HCT116 (cell line): ENCODE measurements at regions not wholly inside any gene's neighbourhood (a gene's known extent, or its start where the extent isn't known, plus 50 kb on each side); places are given as distances from the start of the nearest gene placed in this dataset.
A peak's percentile ranks its signal among the peaks of the same experiment; 100 is the strongest.
"Not testable (repeated sequence)": the region's sequence is repeated elsewhere in the genome, so short reads cannot be mapped to it uniquely, and the experiment has no call there.

ENCODE experiments used
- ATAC-seq: fragments of 200-7000 bp; cut with Tn5 transposase; 2 replicates; pipeline ENCODE4 v1.9.1; 2020; ENCODE audit warnings: mild to moderate bottlenecking, moderate library complexity
- BruUV-seq: library from RNA; stranded (reverse); fragments of 400-500 nt; replicated peaks from 2 replicates; lab custom pipeline; 2021; lab: Mats Ljungman, UMichigan
- CTCF ChIA-PET: fragments of 300-600 bp; sonication (Branson Sonifier 250); formaldehyde crosslinking; loops from one replicate; lab custom pipeline; 2021; ENCODE audit warnings: antibody characterized with exemption; lab: Charles Lee
- POLR2A ChIA-PET: fragments of 300-600, 350-600 bp; sonication (Branson Sonifier 250); formaldehyde crosslinking; loops from one replicate; lab custom pipeline; 2021; ENCODE audit warnings: antibody characterized with exemption; lab: Charles Lee
- RAD21 ChIA-PET, 2 experiments: fragments of 300-600 bp; sonication (Branson Sonifier 250); formaldehyde crosslinking; loops; one replicate each; lab custom pipeline; 2023; ENCODE audit warnings: low total read pairs in 2 of 2; ENCODE audit not compliant: uncharacterized antibody in 2 of 2, unreplicated experiment in 2 of 2, low non-redundant PET in 1 of 2; lab: Charles Lee
- DNase-seq: peaks from one replicate; pipeline ENCODE4 v3.0.0-alpha.2; 2010; ENCODE audit warnings: low read depth, low spot score
- H2AFZ ChIP-seq: fragments of 200-600 bp; shearing (Covaris generic), sonication (generic); 2 replicates; pipeline ENCODE4 v1.6.1; 2017; ENCODE audit warnings: low read depth, mixed run types, mixed read lengths, antibody characterized with exemption, low read length; ENCODE audit not compliant: poor library complexity, severe bottlenecking
- H3K27ac ChIP-seq: 2 replicates; pipeline ENCODE4 v1.5.1; 2012; ENCODE audit warnings: low read depth, low read length
- H3K27me3 ChIP-seq: fragments of 200-600 bp; sonication (generic); 2 replicates; pipeline ENCODE4 v1.6.1; 2016; ENCODE audit warnings: mixed run types, low read length, mixed read lengths; ENCODE audit not compliant: insufficient read depth
- H3K36me3 ChIP-seq, 2 experiments: fragments of 200-500 bp in 1 of 2; fragments of 200-600 bp in 1 of 2; sonication (Bioruptor generic) in 1 of 2; sonication (generic) in 1 of 2; 2 replicates each; pipeline versions ENCODE4 v1.5.1 to v1.6.1; 2014 to 2016; ENCODE audit warnings: low read length in 2 of 2, inconsistent platforms in 1 of 2, mixed read lengths in 1 of 2, mixed run types in 1 of 2; ENCODE audit not compliant: insufficient read depth in 2 of 2, control insufficient read depth in 1 of 2
- H3K4me1 ChIP-seq, 2 experiments: fragments of 200-600 bp in 1 of 2; sonication (generic) in 1 of 2; 2 replicates each; pipeline versions ENCODE4 v1.5.1 to v1.6.1; 2012 to 2017; ENCODE audit warnings: low read length in 2 of 2, inconsistent platforms in 1 of 2, mild to moderate bottlenecking in 1 of 2, mixed read lengths in 1 of 2, mixed run types in 1 of 2, moderate library complexity in 1 of 2; ENCODE audit not compliant: insufficient read depth in 2 of 2, control insufficient read depth in 1 of 2
- H3K4me2 ChIP-seq: fragments of 200-600 bp; sonication (generic); 2 replicates; pipeline ENCODE4 v1.6.1; 2017; ENCODE audit warnings: mixed run types, low read length, mixed read lengths
- H3K4me3 ChIP-seq, 2 experiments: fragments of 200-600 bp in 1 of 2; sonication (generic) in 1 of 2; replicated peaks in 1 of 2; 2 replicates each; pipeline ENCODE4 v1.5.1; 2011 to 2016; ENCODE audit warnings: low read length in 2 of 2, control low read depth in 1 of 2, low read depth in 1 of 2, mild to moderate bottlenecking in 1 of 2, mixed read lengths in 1 of 2, mixed run types in 1 of 2
- H3K79me2 ChIP-seq: fragments of 200-600 bp; sonication (generic); 2 replicates; pipeline ENCODE4 v1.6.1; 2017; ENCODE audit warnings: mild to moderate bottlenecking, mixed run types, low read length, moderate library complexity, mixed read lengths; ENCODE audit not compliant: insufficient read depth
- H3K9ac ChIP-seq: fragments of 200-600 bp; sonication (generic); 2 replicates; pipeline ENCODE4 v1.6.1; 2016; ENCODE audit warnings: low read length, mixed read lengths
- H3K9me2 ChIP-seq: fragments of 200-600 bp; sonication (generic), shearing (Covaris generic); 2 replicates; pipeline ENCODE4 v1.6.1; 2017; ENCODE audit warnings: mixed run types, mild to moderate bottlenecking, moderate library complexity; ENCODE audit not compliant: insufficient read depth
- H3K9me3 ChIP-seq, 2 experiments: fragments of 200-500 bp in 1 of 2; fragments of 200-600 bp in 1 of 2; sonication (Bioruptor generic) in 1 of 2; sonication (generic) in 1 of 2; 2 replicates each; pipeline ENCODE4 v1.6.1; 2014 to 2017; ENCODE audit warnings: low read length in 2 of 2, mixed read lengths in 2 of 2, inconsistent platforms in 1 of 2, low read depth in 1 of 2, mild to moderate bottlenecking in 1 of 2, mixed run types in 1 of 2, moderate library complexity in 1 of 2; ENCODE audit not compliant: control insufficient read depth in 1 of 2, insufficient read depth in 1 of 2
- H4K20me1 ChIP-seq: fragments of 200-600 bp; sonication (generic), shearing (Covaris generic); 2 replicates; pipeline ENCODE4 v1.6.1; 2017; ENCODE audit warnings: mixed run types, mild to moderate bottlenecking, moderate library complexity; ENCODE audit not compliant: insufficient read depth
- CBX3 ChIP-seq: IDR thresholded peaks from 2 replicates; pipeline ENCODE4 v1.6.1; 2012; ENCODE audit warnings: low read depth
- FOSL1 ChIP-seq: IDR thresholded peaks from 2 replicates; pipeline ENCODE4 v1.6.1; 2012; ENCODE audit warnings: low read depth
- POLR2AphosphoS5 ChIP-seq: IDR thresholded peaks from 2 replicates; pipeline ENCODE4 v1.6.1; 2011; ENCODE audit warnings: mild to moderate bottlenecking, low read depth, low read length, moderate library complexity
- RAD21 ChIP-seq: IDR thresholded peaks from 2 replicates; pipeline ENCODE4 v1.6.1; 2012; ENCODE audit warnings: low read depth, mild to moderate bottlenecking
- SP1 ChIP-seq: IDR thresholded peaks from 2 replicates; pipeline ENCODE4 v1.6.1; 2012; ENCODE audit warnings: low read depth
- SRF ChIP-seq: IDR thresholded peaks from 2 replicates; pipeline ENCODE4 v1.6.1; 2012; ENCODE audit warnings: low read depth
- ZFX ChIP-seq: fragments of 450-650 bp; IDR thresholded peaks from 2 replicates; pipeline ENCODE4 v1.6.1; 2017
- intact Hi-C: fragments of 100-400 bp; cut with micrococcal nuclease; formaldehyde crosslinking; loops from 2 replicates; pipeline ENCODE4 v1.10.0; 2022
- TF ChIP-seq, protein P1 (sequence below), 3 experiments: fragments of 200-600 bp in 1 of 3; sonication (generic) in 1 of 3; IDR thresholded peaks in 2 of 3; conservative IDR thresholded peaks in 1 of 3; 2 replicates each; pipeline ENCODE4 v1.5.1; 2012 to 2017; ENCODE audit warnings: low read depth in 2 of 3, low read length in 2 of 3, antibody characterized with exemption in 1 of 3, borderline replicate concordance in 1 of 3, control low read depth in 1 of 3, mild to moderate bottlenecking in 1 of 3, mixed read lengths in 1 of 3, mixed run types in 1 of 3, moderate library complexity in 1 of 3; ENCODE audit not compliant: insufficient read depth in 1 of 3
- TF ChIP-seq, protein P2 (sequence below): IDR thresholded peaks from 2 replicates; pipeline ENCODE4 v1.6.1; 2012

DNA sequence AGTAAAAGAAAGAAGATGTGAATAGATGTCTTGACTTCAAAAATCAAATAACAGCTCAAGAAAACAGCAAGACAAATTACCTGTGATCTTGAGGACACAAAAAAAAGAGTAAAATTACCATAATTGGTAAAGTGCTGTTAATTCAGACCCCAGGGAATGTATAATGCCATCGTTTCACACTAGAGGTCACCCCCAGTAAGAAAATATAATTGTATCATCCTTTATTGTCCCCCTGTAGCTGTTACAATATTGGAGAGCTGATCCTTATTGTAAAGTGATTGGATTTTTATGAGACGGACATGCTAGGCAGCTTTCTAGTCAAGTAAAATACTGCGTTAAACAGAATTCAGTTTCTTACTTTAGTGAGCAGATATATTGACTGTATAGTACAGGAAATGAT is 377.0 kb downstream of the TLE1 start:
- Histone ChIP-seq H3K4me2 (no peak overlapping the region), H3K79me2 (no peaks in the 10 kb centered on the region), H3K36me3 (no peaks in the 10 kb centered on the region), H3K27me3 (no peaks in the 10 kb centered on the region), H3K27ac (no peak overlapping the region), H3K4me1 (no peaks in the 10 kb centered on the region), H3K9me3 (no peaks in the 10 kb centered on the region; a peak in 1 of 4 replicates), H2AFZ (no peak overlapping the region), H4K20me1 (no peaks in the 10 kb centered on the region), H3K9me2 (no peaks in the 10 kb centered on the region), H3K4me3 (no peak overlapping the region), H3K9ac (no peak overlapping the region)
- BruUV-seq: no TSS peak
- ATAC-seq (peak; percentile 44; the same call in 1 of the 2 replicates), DNase-seq (no peak)
- ChIA-PET POLR2A (no interaction called here), CTCF (interaction anchor here (1.0 kb wide), 1 partner anchor 210 kb away, joined by 3 read pairs; no protein-coding TSS in a partner anchor), RAD21 (no interaction called here)
- TF ChIP-seq, protein P1, sequence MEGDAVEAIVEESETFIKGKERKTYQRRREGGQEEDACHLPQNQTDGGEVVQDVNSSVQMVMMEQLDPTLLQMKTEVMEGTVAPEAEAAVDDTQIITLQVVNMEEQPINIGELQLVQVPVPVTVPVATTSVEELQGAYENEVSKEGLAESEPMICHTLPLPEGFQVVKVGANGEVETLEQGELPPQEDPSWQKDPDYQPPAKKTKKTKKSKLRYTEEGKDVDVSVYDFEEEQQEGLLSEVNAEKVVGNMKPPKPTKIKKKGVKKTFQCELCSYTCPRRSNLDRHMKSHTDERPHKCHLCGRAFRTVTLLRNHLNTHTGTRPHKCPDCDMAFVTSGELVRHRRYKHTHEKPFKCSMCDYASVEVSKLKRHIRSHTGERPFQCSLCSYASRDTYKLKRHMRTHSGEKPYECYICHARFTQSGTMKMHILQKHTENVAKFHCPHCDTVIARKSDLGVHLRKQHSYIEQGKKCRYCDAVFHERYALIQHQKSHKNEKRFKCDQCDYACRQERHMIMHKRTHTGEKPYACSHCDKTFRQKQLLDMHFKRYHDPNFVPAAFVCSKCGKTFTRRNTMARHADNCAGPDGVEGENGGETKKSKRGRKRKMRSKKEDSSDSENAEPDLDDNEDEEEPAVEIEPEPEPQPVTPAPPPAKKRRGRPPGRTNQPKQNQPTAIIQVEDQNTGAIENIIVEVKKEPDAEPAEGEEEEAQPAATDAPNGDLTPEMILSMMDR (IDR thresholded peaks at IDR 0.05 in 2 of 3, conservative IDR thresholded peaks at IDR 0.05 in 1 of 3; ENCODE audit: borderline replicate concordance in 1 of 3, insufficient read depth in 1 of 3, low read depth in 2 of 3, low read length in 2 of 3): peak in 1 of 3 experiments; percentile 20; a peak in 1 of 6 replicates
- no peak for TF ChIP-seq CBX3
- TF ChIP-seq ZFX: no peak
- TF ChIP-seq SRF: no peak
- peak; percentile 51 for TF ChIP-seq RAD21
- intact Hi-C loops: no loop called here

DNA sequence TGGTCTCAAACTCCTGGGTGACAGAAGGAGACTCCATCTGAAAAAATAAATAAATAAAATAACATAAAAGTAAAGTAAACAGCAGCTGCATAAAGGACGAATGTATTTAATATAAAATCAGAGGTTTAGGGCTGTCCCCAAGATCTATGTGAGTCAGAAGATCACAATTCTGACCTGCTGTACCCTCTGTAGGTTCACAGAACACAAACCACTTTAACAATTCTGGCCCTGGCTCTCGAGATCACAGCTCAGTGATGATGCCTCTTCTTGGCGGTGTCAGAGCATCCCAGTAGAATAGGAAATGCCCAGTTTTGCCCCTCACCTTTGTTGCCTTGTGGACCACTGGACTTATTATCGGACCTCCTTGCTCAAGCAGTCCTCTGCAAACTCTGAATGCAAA is 380.9 kb downstream of the TLE1 start:
- ATAC-seq: no peak
- no peak overlapping the region for H2AFZ ChIP-seq
- no peaks in the 10 kb centered on the region for H3K27me3 ChIP-seq
- RAD21 ChIA-PET: no interaction called here
- no peak for DNase-seq
- no peaks in the 10 kb centered on the region for H3K4me1 ChIP-seq
- H3K4me2 ChIP-seq: no peak overlapping the region
- POLR2A ChIA-PET: no interaction called here
- no peaks in the 10 kb centered on the region for H3K9me2 ChIP-seq
- no peaks in the 10 kb centered on the region for H4K20me1 ChIP-seq
- no peaks in the 10 kb centered on the region for H3K79me2 ChIP-seq
- H3K9me3 ChIP-seq: no peaks in the 10 kb centered on the region
- CTCF ChIA-PET: no interaction called here
- no peak overlapping the region for H3K4me3 ChIP-seq
- H3K27ac ChIP-seq: no peak overlapping the region
- no peak for TF ChIP-seq SRF
- TF ChIP-seq POLR2AphosphoS5: no peak
- TF ChIP-seq, protein P1 (IDR thresholded peaks at IDR 0.05 in 2 of 3, conservative IDR thresholded peaks at IDR 0.05 in 1 of 3; ENCODE audit: borderline replicate concordance in 1 of 3, insufficient read depth in 1 of 3, low read depth in 2 of 3, low read length in 2 of 3): no peak
- TF ChIP-seq, protein P2, sequence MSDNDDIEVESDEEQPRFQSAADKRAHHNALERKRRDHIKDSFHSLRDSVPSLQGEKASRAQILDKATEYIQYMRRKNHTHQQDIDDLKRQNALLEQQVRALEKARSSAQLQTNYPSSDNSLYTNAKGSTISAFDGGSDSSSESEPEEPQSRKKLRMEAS: no peak
- TF ChIP-seq SP1: no peak
- no peak for TF ChIP-seq FOSL1
- H3K9ac ChIP-seq: no peak overlapping the region
- intact Hi-C loops: no loop called here
- no peaks in the 10 kb centered on the region for H3K36me3 ChIP-seq
- BruUV-seq: no TSS peak

DNA sequence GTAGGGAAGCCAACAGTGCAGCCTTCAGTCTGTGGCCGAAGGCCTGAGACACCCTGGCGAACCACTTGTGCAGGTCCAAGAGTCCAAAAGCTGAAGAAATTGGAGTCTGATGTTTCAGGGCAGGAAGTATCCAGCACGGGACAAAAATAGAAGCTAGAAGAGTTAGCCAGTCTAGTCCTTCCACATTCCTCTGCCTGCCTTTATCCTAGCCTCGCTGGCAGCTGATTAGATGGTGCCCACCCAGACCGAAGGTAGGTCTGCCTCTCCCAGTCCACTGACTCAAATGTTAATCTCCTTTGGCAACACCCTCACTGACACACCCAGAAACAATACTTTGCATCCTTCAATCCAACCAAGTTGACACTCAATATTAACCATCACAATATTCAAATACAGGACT is 381.6 kb downstream of the TLE1 start:
- H3K27me3 ChIP-seq, H3K9me3 ChIP-seq, H3K9me2 ChIP-seq, H4K20me1 ChIP-seq, H2AFZ ChIP-seq, H3K27ac ChIP-seq, CTCF ChIA-PET, intact Hi-C loops, H3K4me2 ChIP-seq, ATAC-seq, BruUV-seq, RAD21 ChIA-PET, H3K4me3 ChIP-seq, H3K36me3 ChIP-seq, POLR2A ChIA-PET, DNase-seq, H3K4me1 ChIP-seq, H3K79me2 ChIP-seq, H3K9ac ChIP-seq: not testable (repeated sequence)
